HG02798 (cell line): ENCODE measurements at regions not wholly inside any gene's neighbourhood (a gene's known extent, or its start where the extent isn't known, plus 50 kb on each side); places are given as distances from the start of the nearest gene placed in this dataset.

ENCODE experiments used
- ATAC-seq: cut with Tn5 transposase; IDR thresholded peaks from one replicate; pipeline ENCODE4 v1.9.1; 2021; ENCODE audit warnings: mild to moderate bottlenecking; ENCODE audit not compliant: unreplicated experiment, poor library complexity

- no peak for ATAC-seq
These were observed 211.3 kb downstream of the GPD2 start for GRCh38 chr2:156647377-156648010.

DNA sequence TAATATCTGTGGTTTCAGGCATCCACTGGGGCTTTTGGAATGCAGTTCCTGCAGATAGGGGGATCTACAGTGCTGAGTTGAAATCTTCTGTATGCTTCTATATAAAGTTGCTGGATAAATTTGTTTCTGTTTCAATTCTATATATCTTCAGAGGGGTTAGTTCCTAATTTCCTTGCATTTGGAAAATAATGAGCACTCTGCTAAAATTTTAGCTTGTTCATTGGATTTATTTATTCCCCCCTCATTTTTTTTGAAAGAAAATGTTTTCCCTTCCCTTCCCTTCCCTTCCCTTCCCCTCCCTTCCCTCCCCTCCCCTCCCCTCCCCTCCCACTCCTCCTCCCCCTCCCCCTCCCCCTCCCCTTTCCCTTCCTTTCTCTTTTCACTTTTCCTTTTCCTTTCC lies 212.3 kb downstream of the GPD2 start:
- ATAC-seq: no peak

DNA sequence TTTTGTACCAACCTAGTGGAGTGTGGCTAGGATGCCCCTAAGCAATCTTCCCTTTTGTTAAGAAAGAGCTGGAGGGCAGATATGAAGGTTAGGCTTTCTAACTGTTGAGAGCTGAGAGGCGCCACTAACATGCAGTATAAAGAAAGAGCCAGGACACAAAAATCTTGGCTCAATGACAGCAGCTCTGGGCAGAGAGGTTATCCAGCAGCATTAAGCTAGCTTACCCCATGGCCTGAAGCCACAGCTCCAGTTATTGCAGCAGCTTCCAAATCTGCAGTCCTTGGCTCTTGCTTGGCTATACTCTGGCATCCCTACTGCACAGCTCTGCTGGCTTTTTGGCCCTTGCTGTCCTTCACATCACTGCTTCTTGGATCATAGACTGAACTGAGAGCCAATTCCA lies 213.4 kb downstream of the GPD2 start:
- ATAC-seq: no peak

GRCh38 chr2:156652691-156653090 lies 216.5 kb downstream of the GPD2 start:
- ATAC-seq: no peak

DNA sequence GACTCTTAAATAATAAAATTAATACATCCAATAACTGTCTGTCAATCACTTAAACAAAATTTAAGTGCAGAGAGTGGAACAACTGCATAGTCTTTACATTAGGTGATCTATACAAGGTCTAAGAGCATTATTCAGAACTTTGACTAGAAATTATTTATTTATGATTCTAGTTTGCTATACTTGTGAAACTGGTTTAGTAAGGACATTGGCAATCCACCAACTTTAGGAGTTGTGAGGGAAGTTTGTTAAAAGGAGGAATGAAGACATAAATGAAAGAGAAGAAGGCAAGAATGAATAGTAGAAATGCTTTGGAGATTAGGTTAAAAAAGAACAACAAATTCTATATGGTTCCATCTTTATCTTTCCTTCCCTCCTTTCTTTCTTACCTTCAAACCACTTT lies 217.5 kb downstream of the GPD2 start:
- no peak for ATAC-seq

DNA sequence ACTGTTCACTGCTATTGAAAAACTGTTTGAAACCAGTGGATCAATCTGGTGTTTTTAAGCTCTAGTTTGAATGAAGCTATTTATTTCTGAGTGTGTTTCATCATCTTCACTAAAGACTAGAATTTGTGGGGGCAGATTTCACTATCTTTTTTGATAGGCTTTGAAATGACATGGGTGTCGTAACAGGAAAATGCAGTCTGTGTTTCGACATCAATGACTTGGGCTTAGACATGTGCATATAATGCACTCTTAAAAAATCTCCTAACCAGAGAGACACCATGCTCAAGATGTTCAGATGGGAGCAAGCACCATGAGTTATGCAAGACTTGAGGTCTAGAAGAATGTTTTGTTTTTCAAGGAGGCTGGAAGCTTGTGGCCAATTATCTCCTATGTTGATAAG lies 221.6 kb downstream of the GPD2 start:
- ATAC-seq: no peak

DNA sequence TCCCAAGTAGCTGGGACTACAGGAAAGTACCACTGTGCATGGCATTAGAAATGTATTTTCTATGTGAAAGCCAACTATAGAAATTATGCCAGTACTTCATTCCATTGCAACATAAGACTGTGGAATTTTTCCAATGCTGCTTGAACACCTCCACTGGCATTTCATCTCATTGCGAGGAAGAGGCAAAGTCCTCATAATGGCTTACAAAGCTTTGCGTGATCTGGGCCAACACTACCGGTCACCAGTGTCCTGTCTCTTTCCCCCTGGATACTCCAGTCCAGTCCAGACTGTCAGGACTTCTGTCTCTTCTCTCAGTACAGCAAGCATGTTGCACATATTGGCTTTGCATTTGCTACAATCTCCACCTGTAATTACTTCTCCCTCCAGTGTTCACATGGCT lies 223.5 kb downstream of the GPD2 start:
- ATAC-seq: no peak

GRCh38 chr2:156663757-156664409 lies 227.7 kb downstream of the GPD2 start:
- peak; percentile 95 for ATAC-seq

DNA sequence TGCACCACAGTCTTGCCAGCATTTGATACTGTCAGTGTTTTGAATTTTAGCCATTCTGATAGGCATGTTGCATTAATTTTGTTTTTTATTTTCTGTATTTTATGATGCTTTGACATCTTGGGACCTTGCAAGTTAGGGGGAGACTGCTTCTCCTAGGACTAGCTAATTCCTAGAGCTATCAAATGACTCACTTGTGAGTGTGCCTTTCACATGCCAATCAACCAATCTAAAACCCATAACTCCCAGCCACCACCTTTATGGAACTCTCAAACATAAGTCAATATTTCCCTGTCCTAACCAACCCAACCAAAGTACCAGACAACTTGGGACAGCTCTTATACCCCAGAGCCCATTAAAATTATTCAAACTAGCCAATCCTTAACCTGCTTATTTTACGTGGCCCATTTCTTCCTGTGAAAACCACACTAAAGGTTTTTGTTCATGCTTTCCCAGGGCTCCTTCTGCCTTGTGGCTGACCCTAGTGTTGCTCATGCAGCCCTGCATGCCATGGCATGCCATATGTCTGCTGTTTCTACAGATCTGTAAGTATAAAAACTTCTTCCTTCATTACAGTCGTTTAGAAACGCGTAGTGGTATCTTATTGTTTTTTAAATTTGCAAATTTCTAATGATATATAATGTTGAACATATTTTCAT lies 230.1 kb downstream of the GPD2 start:
- ATAC-seq: no peak

DNA sequence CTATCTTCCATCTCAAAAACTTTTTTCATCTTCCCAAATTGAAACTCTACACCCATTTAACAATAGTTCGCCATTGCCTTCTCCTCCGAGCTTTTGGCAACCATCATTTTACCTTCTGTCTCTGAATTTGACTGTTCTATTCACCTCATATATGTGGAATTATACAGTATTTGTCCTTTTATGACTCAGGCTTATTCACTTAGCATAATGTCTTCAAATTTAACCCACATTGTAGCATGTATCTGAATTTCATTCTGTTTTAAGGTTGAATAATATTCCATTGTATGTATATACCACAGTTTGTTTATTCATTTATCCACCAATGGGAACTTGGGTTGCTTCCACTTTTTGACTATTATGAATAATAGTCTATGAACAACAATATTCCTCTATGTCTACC lies 233.9 kb downstream of the GPD2 start:
- no peak for ATAC-seq

GRCh38 chr2:156671706-156672361 lies 235.7 kb downstream of the GPD2 start:
- no peak for ATAC-seq

DNA sequence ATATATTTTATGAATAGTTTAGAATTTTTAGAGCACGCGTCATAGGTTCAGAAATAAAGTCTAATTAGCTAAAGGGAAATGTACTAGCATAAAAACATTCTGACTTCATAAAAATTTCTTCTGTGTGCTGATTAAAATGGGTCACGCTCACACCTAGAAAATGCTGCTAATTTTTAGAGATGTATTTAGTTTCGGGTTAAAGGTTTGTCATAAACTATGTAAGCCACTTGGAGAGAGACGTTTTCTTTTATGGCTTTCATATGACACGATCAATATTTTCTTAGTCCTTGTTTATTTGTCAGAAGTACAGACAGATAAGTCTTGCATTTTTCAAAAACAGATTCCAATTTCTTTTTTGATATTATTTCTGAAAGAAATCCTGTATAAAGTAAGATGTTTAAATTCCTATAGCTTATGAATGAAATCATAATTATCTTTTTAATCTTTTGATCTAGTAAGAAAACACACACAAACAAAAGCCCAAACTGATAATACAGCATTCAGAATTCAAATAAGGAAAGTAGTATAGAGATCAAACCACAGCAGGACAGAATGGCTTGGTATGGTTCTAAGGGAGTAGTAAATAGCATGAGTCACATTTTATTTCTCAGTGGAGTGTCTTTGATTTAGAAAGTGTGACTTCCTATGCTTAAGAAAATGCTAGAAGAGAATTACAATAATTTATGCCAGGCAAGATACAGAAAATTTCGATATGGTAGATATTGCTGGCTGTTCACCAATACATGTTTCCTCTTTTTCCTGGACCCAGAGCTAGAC lies 236.6 kb downstream of the GPD2 start:
- no peak for ATAC-seq

DNA sequence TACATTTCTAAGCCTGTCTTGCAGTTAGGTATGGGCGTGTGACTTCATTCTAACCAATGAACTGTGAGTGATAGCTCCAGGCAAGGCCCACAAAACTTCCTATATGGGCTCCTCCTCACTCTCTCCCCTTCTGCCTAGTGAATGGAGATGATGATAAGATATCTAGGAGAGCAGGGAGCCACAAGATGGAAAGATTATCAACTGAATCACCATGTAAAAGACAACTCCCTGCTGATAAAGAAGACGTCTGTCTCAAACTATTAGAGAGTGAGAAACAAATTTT lies 237.1 kb downstream of the GPD2 start:
- ATAC-seq: no peak

DNA sequence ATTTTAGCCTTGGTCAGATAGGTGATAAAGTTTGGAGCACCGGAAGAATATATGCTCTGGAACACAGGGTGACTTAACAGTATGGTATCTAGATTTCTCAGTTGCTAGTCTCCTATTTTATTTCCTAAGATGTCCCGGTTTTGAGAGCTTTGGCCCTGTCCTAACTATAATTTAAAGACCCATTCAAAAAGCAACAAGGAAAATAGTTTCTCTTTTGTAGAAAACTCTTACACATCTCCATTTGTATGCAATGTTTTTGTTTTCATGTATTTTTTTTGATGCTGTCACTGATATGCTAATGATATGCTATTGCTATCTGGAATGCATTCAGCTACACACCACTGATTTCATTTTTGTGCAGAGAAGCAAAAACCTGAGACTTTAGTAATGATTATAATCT lies 237.8 kb downstream of the GPD2 start:
- no peak for ATAC-seq

GRCh38 chr2:156675896-156676295 lies 239.7 kb downstream of the GPD2 start:
- no peak for ATAC-seq

DNA sequence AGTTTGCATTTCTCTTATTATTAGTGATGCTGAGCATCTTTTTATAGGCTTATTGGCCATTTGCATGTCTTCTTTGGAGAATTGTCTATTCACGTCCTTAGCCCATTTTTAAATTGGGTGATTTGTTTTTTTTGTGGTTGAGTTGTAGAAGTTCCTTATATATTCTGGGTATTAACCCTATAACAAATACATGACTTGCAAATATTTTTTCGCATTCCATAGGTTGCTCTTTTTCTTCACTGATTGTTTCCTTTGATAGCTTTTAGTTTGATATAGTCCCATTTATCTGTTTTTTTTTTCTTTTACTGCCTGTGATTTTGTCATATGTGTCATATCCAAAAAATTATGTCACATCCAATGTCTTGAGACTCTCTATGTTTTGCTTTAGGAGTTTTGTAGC lies 243.6 kb downstream of the GPD2 start:
- no peak for ATAC-seq

- no peak for ATAC-seq
These were observed 244.1 kb downstream of the GPD2 start for GRCh38 chr2:156680266-156680665.

GRCh38 chr2:156687126-156687525 lies 250.9 kb downstream of the GPD2 start:
- ATAC-seq: no peak

DNA sequence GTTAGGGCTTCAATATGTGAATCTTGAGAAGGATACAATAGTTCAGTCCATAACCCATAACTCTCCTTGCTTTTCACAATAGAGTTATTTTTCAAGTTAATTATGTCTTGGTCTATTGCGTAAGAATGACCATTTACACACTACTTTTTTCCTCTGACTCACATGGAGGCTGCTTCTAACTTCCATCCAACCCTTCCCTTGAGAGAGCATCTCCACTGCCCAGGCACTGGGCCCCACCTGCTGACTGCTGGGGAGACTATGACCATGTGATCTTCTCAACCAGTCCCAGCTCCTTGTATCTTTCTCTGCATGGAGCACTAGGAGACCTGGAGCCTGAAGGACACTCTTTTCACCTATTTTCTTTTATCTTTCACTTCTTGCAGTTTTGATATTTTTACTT lies 251.5 kb downstream of the GPD2 start:
- ATAC-seq: no peak

DNA sequence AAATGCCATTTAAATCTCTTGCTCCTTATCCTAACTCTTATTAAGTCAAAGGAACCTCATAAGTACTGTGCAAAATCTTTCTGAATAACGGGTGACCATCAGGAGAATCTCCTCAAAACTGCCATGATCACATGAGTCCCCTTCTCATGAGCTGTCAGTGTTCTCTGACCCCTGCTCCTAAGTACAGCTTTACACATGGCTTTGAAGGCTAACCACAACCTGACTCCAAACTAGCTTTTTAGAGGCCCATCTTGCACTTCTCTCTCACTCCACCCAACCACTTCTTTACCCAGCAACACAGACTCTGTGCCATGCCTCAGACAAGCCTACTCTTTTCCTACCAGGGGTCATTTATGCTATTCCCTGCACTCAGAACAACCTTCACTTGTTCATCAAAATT lies 253.8 kb downstream of the GPD2 start:
- no peak for ATAC-seq

DNA sequence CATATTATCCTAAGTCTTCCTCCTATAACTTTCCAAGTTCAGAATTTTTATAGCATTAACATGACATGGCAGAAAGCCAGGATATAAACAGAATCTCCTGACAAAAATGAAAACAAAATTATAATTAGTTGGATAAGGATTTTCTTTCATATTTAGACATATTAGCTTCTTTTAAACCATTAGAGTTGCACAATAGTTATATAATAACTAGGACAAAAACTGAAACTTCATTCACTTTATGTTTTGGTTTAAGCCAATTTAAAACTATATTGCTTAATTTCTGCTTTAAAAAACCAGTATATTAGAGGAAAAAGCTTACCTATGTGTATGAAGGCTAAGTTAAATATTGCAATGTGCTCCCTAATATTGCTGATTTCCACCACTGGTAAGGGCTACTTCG lies 254.8 kb downstream of the GPD2 start:
- no peak for ATAC-seq
